WERI-Rb-1 (cell line): ENCODE measurements at regions not wholly inside any gene's neighbourhood (a gene's known extent, or its start where the extent isn't known, plus 50 kb on each side); places are given as distances from the start of the nearest gene placed in this dataset.

Experiments
- DNase-seq: peaks from one replicate; pipeline ENCODE4 v3.0.0-alpha.2; 2020
- H3K27ac ChIP-seq: fragments of 250-450 bp; sonication (Bioruptor Pico); 2 replicates; pipeline ENCODE4 v1.5.1; 2020; ENCODE audit warnings: mild to moderate bottlenecking, moderate library complexity
- H3K27me3 ChIP-seq: fragments of 250-450 bp; sonication (Bioruptor Pico); 2 replicates; pipeline ENCODE4 v1.5.1; 2021; ENCODE audit warnings: mild to moderate bottlenecking, low read depth, moderate library complexity; ENCODE audit not compliant: insufficient read depth, severe bottlenecking
- H3K36me3 ChIP-seq: fragments of 250-450 bp; sonication (Bioruptor Pico); 2 replicates; pipeline ENCODE4 v1.5.1; 2020; ENCODE audit warnings: mild to moderate bottlenecking, moderate library complexity
- H3K4me3 ChIP-seq: 2 replicates; pipeline ENCODE4 v1.5.1; 2011; ENCODE audit warnings: low read depth, mild to moderate bottlenecking, control low read depth, low read length
- H3K9me3 ChIP-seq: fragments of 250-450 bp; sonication (Bioruptor Pico); 2 replicates; pipeline ENCODE4 v1.5.1; 2021; ENCODE audit warnings: mild to moderate bottlenecking, moderate library complexity; ENCODE audit not compliant: severe bottlenecking
- CTCF ChIP-seq: IDR thresholded peaks from 2 replicates; pipeline ENCODE4 v1.5.1; 2011; ENCODE audit warnings: low read depth, mild to moderate bottlenecking, control low read depth, inconsistent platforms, low read length

- no peak for DNase-seq
- peaks cover 10% of the 10 kb centered on the region for H3K9me3 ChIP-seq
- H3K36me3 ChIP-seq: no peaks in the 10 kb centered on the region
- H3K4me3 ChIP-seq: no peak overlapping the region
- TF ChIP-seq CTCF: no peak
- H3K27me3 ChIP-seq: no peaks in the 10 kb centered on the region
- no peak overlapping the region for H3K27ac ChIP-seq
These were observed 156.6 kb downstream of the UNC5CL start for GRCh38 chr6:40882323-40882997.

- H3K4me3 ChIP-seq: no peak overlapping the region
- H3K9me3 ChIP-seq: peaks cover 10% of the 10 kb centered on the region
- DNase-seq: no peak
- TF ChIP-seq CTCF: no peak
- no peaks in the 10 kb centered on the region for H3K36me3 ChIP-seq
- no peaks in the 10 kb centered on the region for H3K27me3 ChIP-seq
- H3K27ac ChIP-seq: no peak overlapping the region
These were observed 157.5 kb downstream of the UNC5CL start for GRCh38 chr6:40881501-40881900.

DNA sequence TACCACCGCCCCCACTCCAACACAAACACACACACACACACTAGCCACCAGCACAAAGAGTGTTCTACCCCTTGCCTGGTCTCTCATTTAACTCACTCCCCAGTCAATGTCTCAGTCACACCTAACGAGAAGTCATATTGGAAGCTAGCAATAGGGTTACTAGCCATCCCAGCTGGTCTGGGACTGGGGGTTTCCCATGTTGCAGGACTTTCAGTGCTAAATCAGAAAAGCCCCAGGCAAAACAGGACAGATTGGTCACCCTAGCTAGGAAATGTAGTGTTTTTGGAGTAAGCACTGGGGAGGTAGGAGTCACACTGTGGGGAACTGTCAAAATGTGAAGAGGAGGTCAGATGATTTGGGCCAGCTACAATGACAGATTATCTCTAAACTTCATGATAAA is 158.1 kb downstream of the UNC5CL start:
- H3K9me3 ChIP-seq: peaks cover 10% of the 10 kb centered on the region
- no peak for DNase-seq
- no peak overlapping the region for H3K4me3 ChIP-seq
- H3K36me3 ChIP-seq: no peaks in the 10 kb centered on the region
- no peaks in the 10 kb centered on the region for H3K27me3 ChIP-seq
- H3K27ac ChIP-seq: no peak overlapping the region
- TF ChIP-seq CTCF: no peak

- no peak for TF ChIP-seq CTCF
These were observed 159.9 kb downstream of the UNC5CL start for GRCh38 chr6:40879169-40879568.

DNA sequence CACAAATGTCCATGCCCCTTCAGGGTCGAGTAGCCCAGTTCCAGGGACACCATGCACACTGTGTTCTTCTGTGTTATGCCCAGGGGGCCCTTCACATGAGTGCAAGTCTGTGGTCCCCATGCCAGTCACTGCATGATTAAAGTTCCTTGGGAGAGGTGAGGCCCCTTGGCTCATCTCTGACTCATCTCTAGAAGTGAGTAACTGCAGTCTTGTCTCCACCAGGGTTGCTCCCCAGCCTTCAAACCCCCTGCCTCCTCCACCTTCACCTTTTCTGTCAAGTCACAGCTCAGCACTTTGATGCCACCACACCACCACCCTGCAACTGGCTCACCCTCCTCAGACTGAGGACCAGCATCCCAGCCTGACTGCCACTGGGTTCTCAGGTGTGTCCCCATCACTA is 161.7 kb downstream of the UNC5CL start:
- Histone ChIP-seq H3K36me3 (no peaks in the 10 kb centered on the region), H3K4me3 (no peak overlapping the region), H3K27me3 (no peaks in the 10 kb centered on the region), H3K9me3 (peaks cover 10% of the 10 kb centered on the region), H3K27ac (no peak overlapping the region)
- DNase-seq: no peak
- no peak for TF ChIP-seq CTCF

More at GRCh38 chr6:40879169-40879568, 159.9 kb downstream of the UNC5CL start:
- no peak overlapping the region for H3K27ac ChIP-seq
- peaks cover 10% of the 10 kb centered on the region for H3K9me3 ChIP-seq
- no peaks in the 10 kb centered on the region for H3K27me3 ChIP-seq
- DNase-seq: no peak
- H3K4me3 ChIP-seq: no peak overlapping the region
- H3K36me3 ChIP-seq: no peaks in the 10 kb centered on the region

GRCh38 chr6:40876336-40876735 is 162.7 kb downstream of the UNC5CL start:
- no peak for TF ChIP-seq CTCF
- H3K4me3 ChIP-seq: no peak overlapping the region
- H3K27me3 ChIP-seq: no peaks in the 10 kb centered on the region
- H3K36me3 ChIP-seq: no peaks in the 10 kb centered on the region
- no peak overlapping the region for H3K27ac ChIP-seq
- DNase-seq: no peak
- H3K9me3 ChIP-seq: peaks cover 10% of the 10 kb centered on the region
